ENCODE measurements at regions not wholly inside any gene's neighbourhood (a gene's known extent, or its start where the extent isn't known, plus 50 kb on each side); places are given as distances from the start of the nearest gene placed in this dataset.

- H3K27me3 ChIP-seq: no peaks in the 10 kb centered on the region
- no peaks in the 10 kb centered on the region for H3K9me3 ChIP-seq
- H3K4me3 ChIP-seq: no peak overlapping the region
- TF ChIP-seq POLR2A (IDR thresholded peaks at IDR 0.05) (no peak), CTCF (IDR thresholded peaks at IDR 0.05) (no peak)
- H3K27ac ChIP-seq: peak overlapping the region in 5 of 12 donors; percentile 10 to 53 (median 32)
- WGBS, 4 donors: 37 to 46% (median 44%) methylated on average over 6 of the region's 6 CpGs
- H3K4me1 ChIP-seq: peaks cover 0 to 26% (median 17%) of the 10 kb centered on the region in 12 donors
- no peak for DNase-seq
- intact Hi-C loops (cut with DNase I): loop anchor here in 1 of 10 donors (10.0 kb wide), 1 partner anchor 47 kb away; no protein-coding TSS in a partner anchor
- H3K36me3 ChIP-seq: no peaks in the 10 kb centered on the region
- peak in 1 of 4 donors; percentile 38 for ATAC-seq
Observed at GRCh38 chr20:11217326-11218172, 543.8 kb upstream of the JAG1 start.

GRCh38 chr20:11218173-11218680 lies 544.4 kb upstream of the JAG1 start:
- H3K27me3 ChIP-seq: no peaks in the 10 kb centered on the region
- peaks cover 0 to 26% (median 17%) of the 10 kb centered on the region in 12 donors for H3K4me1 ChIP-seq
- 27 to 38% (median 33%) methylated on average over 2 of the region's 2 CpGs for WGBS, 4 donors
- H3K9me3 ChIP-seq: no peaks in the 10 kb centered on the region
- no peak for ATAC-seq
- TF ChIP-seq CTCF (IDR thresholded peaks at IDR 0.05) (no peak), POLR2A (IDR thresholded peaks at IDR 0.05) (no peak)
- DNase-seq: no peak
- H3K27ac ChIP-seq: peak overlapping the region in 2 of 12 donors; percentile 32 to 53
- H3K36me3 ChIP-seq: no peaks in the 10 kb centered on the region
- intact Hi-C loops (cut with DNase I): loop anchor here in 1 of 10 donors (10.0 kb wide), 1 partner anchor 47 kb away; no protein-coding TSS in a partner anchor
- H3K4me3 ChIP-seq: no peak overlapping the region

GRCh38 chr20:11219192-11219591 lies 545.4 kb upstream of the JAG1 start:
- intact Hi-C loops (cut with DNase I): loop anchor here in 1 of 10 donors (10.0 kb wide), 1 partner anchor 46 kb away; no protein-coding TSS in a partner anchor
- no peak for ATAC-seq

More at GRCh38 chr20:11219192-11219591, 545.4 kb upstream of the JAG1 start:
- Histone ChIP-seq H3K36me3 (no peaks in the 10 kb centered on the region), H3K4me1 (peaks cover 0 to 26% (median 17%) of the 10 kb centered on the region in 12 donors), H3K4me3 (no peak overlapping the region), H3K9me3 (no peaks in the 10 kb centered on the region), H3K27ac (no peak overlapping the region), H3K27me3 (no peaks in the 10 kb centered on the region)
- no peak for TF ChIP-seq POLR2A (IDR thresholded peaks at IDR 0.05)
- TF ChIP-seq CTCF (IDR thresholded peaks at IDR 0.05): no peak
- no peak for DNase-seq
- WGBS, 4 donors: 90 to 93% (median 92%) methylated on average over 3 of the region's 3 CpGs
